ENCODE measurements at regions not wholly inside any gene's neighbourhood (a gene's known extent, or its start where the extent isn't known, plus 50 kb on each side); places are given as distances from the start of the nearest gene placed in this dataset.

GRCh38 chr12:46892034-46892705 lies 66.4 kb upstream of the SLC38A4 start:
- Histone ChIP-seq H3K36me3 (ENCODE audit: insufficient read depth in 1 of 2, low read depth in 1 of 2) (no peaks in the 10 kb centered on the region), H3K27me3 (ENCODE audit: insufficient read depth in 3 of 3, low read length in 2 of 3) (no peaks in the 10 kb centered on the region), H3K9me3 (no peaks in the 10 kb centered on the region), H3K4me1 (peaks cover 8% of the 10 kb centered on the region), H3K27ac (peak overlapping the region; percentile 77), H3K4me3 (peak overlapping the region; percentile 35)
- no peak for TF ChIP-seq CTCF (IDR thresholded peaks at IDR 0.05)
- intact Hi-C loops (cut with DNase I) = no loop called here
- DNase-seq = no peak
- ATAC-seq = peak; percentile 66 to 84 (median 81)
- 37 to 60% (median 46%) methylated on average over 11 of the region's 11 CpGs for WGBS, 3 donors

GRCh38 chr12:46892887-46893286 lies 67.1 kb upstream of the SLC38A4 start:
- H3K4me1 ChIP-seq = peaks cover 8% of the 10 kb centered on the region
- intact Hi-C loops (cut with DNase I) = no loop called here
- DNase-seq = no peak
- 20 to 26% (median 26%) methylated on average over 4 of the region's 4 CpGs for WGBS, 3 donors
- H3K4me3 ChIP-seq = peak overlapping the region; percentile 35
- no peaks in the 10 kb centered on the region for H3K36me3 ChIP-seq (ENCODE audit: insufficient read depth in 1 of 2, low read depth in 1 of 2)
- peak in 3 of 4 donors; percentile 45 to 79 (median 66) for ATAC-seq
- H3K27ac ChIP-seq = peak overlapping the region; percentile 77
- no peaks in the 10 kb centered on the region for H3K9me3 ChIP-seq
- H3K27me3 ChIP-seq (ENCODE audit: insufficient read depth in 3 of 3, low read length in 2 of 3) = no peaks in the 10 kb centered on the region
- no peak for TF ChIP-seq CTCF (IDR thresholded peaks at IDR 0.05)

- TF ChIP-seq CTCF (IDR thresholded peaks at IDR 0.05) = no peak
- peak overlapping the region; percentile 35 for H3K4me3 ChIP-seq
- no peak for DNase-seq
- intact Hi-C loops (cut with DNase I) = no loop called here
- ATAC-seq = peak in 2 of 4 donors; percentile 44 to 64
- no peaks in the 10 kb centered on the region for H3K27me3 ChIP-seq (ENCODE audit: insufficient read depth in 3 of 3, low read length in 2 of 3)
- no peaks in the 10 kb centered on the region for H3K9me3 ChIP-seq
- H3K27ac ChIP-seq = peak overlapping the region; percentile 77
- WGBS, 3 donors = 22 to 46% (median 30%) methylated on average over 1 of the region's 1 CpG
- H3K4me1 ChIP-seq = peaks cover 8% of the 10 kb centered on the region
- H3K36me3 ChIP-seq (ENCODE audit: insufficient read depth in 1 of 2, low read depth in 1 of 2) = no peaks in the 10 kb centered on the region
These were observed 67.6 kb upstream of the SLC38A4 start for GRCh38 chr12:46893434-46893833.

- TF ChIP-seq CTCF (IDR thresholded peaks at IDR 0.05) = no peak
- intact Hi-C loops (cut with DNase I) = loop anchor here in 1 of 2 donors (1.0 kb wide), 1 partner anchor 20 kb away; no protein-coding TSS in a partner anchor
- Histone ChIP-seq H3K27ac (peak overlapping the region; percentile 62), H3K27me3 (ENCODE audit: insufficient read depth in 3 of 3, low read length in 2 of 3) (no peaks in the 10 kb centered on the region), H3K9me3 (no peaks in the 10 kb centered on the region), H3K4me3 (no peak overlapping the region), H3K4me1 (peaks cover 8% of the 10 kb centered on the region), H3K36me3 (ENCODE audit: insufficient read depth in 1 of 2, low read depth in 1 of 2) (no peaks in the 10 kb centered on the region)
- ATAC-seq (no peak), DNase-seq (no peak)
- WGBS, 3 donors = 21 to 29% (median 26%) methylated on average over 3 of the region's 3 CpGs
These were observed 69.9 kb upstream of the SLC38A4 start for GRCh38 chr12:46895726-46896125.

GRCh38 chr12:46896680-46897079 lies 70.9 kb upstream of the SLC38A4 start:
- Histone ChIP-seq H3K4me3 (no peak overlapping the region), H3K27me3 (ENCODE audit: insufficient read depth in 3 of 3, low read length in 2 of 3) (no peaks in the 10 kb centered on the region), H3K4me1 (peaks cover 8% of the 10 kb centered on the region), H3K9me3 (no peaks in the 10 kb centered on the region), H3K36me3 (ENCODE audit: insufficient read depth in 1 of 2, low read depth in 1 of 2) (no peaks in the 10 kb centered on the region), H3K27ac (peak overlapping the region; percentile 62)
- no peak for TF ChIP-seq CTCF (IDR thresholded peaks at IDR 0.05)
- ATAC-seq (no peak), DNase-seq (no peak)
- 0% methylated on average over 1 of the region's 1 CpG for WGBS, 3 donors
- intact Hi-C loops (cut with DNase I) = loop anchor here in 1 of 2 donors (1.0 kb wide), 1 partner anchor 19 kb away; no protein-coding TSS in a partner anchor

Measured in psoas muscle (tissue), 7 donors.